WTC11 (cell line): ENCODE measurements at regions not wholly inside any gene's neighbourhood (a gene's known extent, or its start where the extent isn't known, plus 50 kb on each side); places are given as distances from the start of the nearest gene placed in this dataset.

Source experiments
- ATAC-seq: fragments of 200-7000 bp; cut with Tn5 transposase; 2 replicates; pipeline ENCODE4 v1.10.0; 2021; ENCODE audit warnings: mild to moderate bottlenecking, moderate library complexity
- CTCF ChIA-PET: fragments of 300-600 bp; sonication (Branson Sonifier 250); formaldehyde crosslinking; loops from one replicate; lab custom pipeline; 2021; ENCODE audit warnings: antibody characterized with exemption; lab: Charles Lee
- POLR2A ChIA-PET: fragments of 350-600 bp; sonication (Branson Sonifier 250); formaldehyde crosslinking; loops from one replicate; lab custom pipeline; 2021; ENCODE audit warnings: antibody characterized with exemption; lab: Charles Lee
- DNase-seq: peaks from one replicate; pipeline ENCODE4 v3.0.0; 2021; ENCODE audit warnings: low spot score
- H3K27ac Mint-ChIP-seq: 2 replicates; pipeline ENCODE4 v1.8.0; 2021; ENCODE audit warnings: mixed read lengths
- H3K27me3 Mint-ChIP-seq: 2 replicates; pipeline ENCODE4 v1.8.0; 2021; ENCODE audit warnings: low read depth, mild to moderate bottlenecking, moderate library complexity, mixed read lengths
- H3K36me3 Mint-ChIP-seq: 2 replicates; pipeline ENCODE4 v1.8.0; 2021; ENCODE audit warnings: mixed read lengths
- H3K4me1 Mint-ChIP-seq: 2 replicates; pipeline ENCODE4 v1.8.0; 2022; ENCODE audit warnings: mixed read lengths
- H3K4me3 Mint-ChIP-seq: 2 replicates; pipeline ENCODE4 v1.8.0; 2021; ENCODE audit warnings: mild to moderate bottlenecking, moderate library complexity, mixed read lengths
- H3K9me3 Mint-ChIP-seq: 2 replicates; pipeline ENCODE4 v1.8.0; 2021; ENCODE audit warnings: mixed read lengths
- ATF1 ChIP-seq: sonication (generic); formaldehyde crosslinking; IDR thresholded peaks from 2 replicates; pipeline ENCODE4 v1.8.1; 2023; ENCODE audit warnings: mild to moderate bottlenecking, moderate library complexity, missing genetic modification reagents
- CREB1 ChIP-seq: sonication (generic); formaldehyde crosslinking; IDR thresholded peaks from 2 replicates; pipeline ENCODE4 v1.8.0; 2023; ENCODE audit warnings: mild to moderate bottlenecking, missing genetic modification reagents
- FOXK1 ChIP-seq: sonication (generic); formaldehyde crosslinking; IDR thresholded peaks from 2 replicates; pipeline ENCODE4 v1.8.0; 2022; ENCODE audit warnings: mild to moderate bottlenecking, moderate library complexity, missing genetic modification reagents
- NFE2L1 ChIP-seq: sonication (generic); formaldehyde crosslinking; IDR thresholded peaks from 2 replicates; pipeline ENCODE4 v1.8.1; 2023; ENCODE audit warnings: missing genetic modification reagents
- NFYB ChIP-seq: sonication (generic); formaldehyde crosslinking; conservative IDR thresholded peaks from 2 replicates; pipeline ENCODE4 v1.8.0; 2022; ENCODE audit warnings: low read depth, missing genetic modification reagents
- SMAD4 ChIP-seq: sonication (generic); formaldehyde crosslinking; IDR thresholded peaks from 2 replicates; pipeline ENCODE4 v1.8.0; 2022; ENCODE audit warnings: mild to moderate bottlenecking, missing genetic modification reagents
- SP1 ChIP-seq: sonication (generic); formaldehyde crosslinking; conservative IDR thresholded peaks from 2 replicates; pipeline ENCODE4 v1.8.1; 2022; ENCODE audit warnings: missing genetic modification reagents
- ZNF138 ChIP-seq: sonication (generic); formaldehyde crosslinking; conservative IDR thresholded peaks from 2 replicates; pipeline ENCODE4 v1.8.1; 2022; ENCODE audit warnings: mild to moderate bottlenecking, moderate library complexity, missing genetic modification reagents
- ZNF263 ChIP-seq: sonication (generic); formaldehyde crosslinking; IDR thresholded peaks from 2 replicates; pipeline ENCODE4 v1.8.1; 2022; ENCODE audit warnings: low read depth, mild to moderate bottlenecking, moderate library complexity, missing genetic modification reagents
- ZNF671 ChIP-seq: fragments of 250-450 bp; sonication (Bioruptor Pico); IDR thresholded peaks from 2 replicates; pipeline ENCODE4 v1.8.0; 2021; ENCODE audit warnings: mild to moderate bottlenecking
- TF ChIP-seq, protein P1 (sequence below): sonication (generic); formaldehyde crosslinking; conservative IDR thresholded peaks from 2 replicates; pipeline ENCODE4 v1.8.1; 2023; ENCODE audit warnings: mild to moderate bottlenecking, low read depth, missing genetic modification reagents, moderate library complexity
- TF ChIP-seq, protein P2 (sequence below): fragments of 250-450 bp; sonication (Bioruptor Pico); IDR thresholded peaks from 2 replicates; pipeline ENCODE4 v1.9.0; 2021; ENCODE audit warnings: mild to moderate bottlenecking, borderline replicate concordance
- TF ChIP-seq, protein P3 (sequence below): sonication (generic); formaldehyde crosslinking; IDR thresholded peaks from 2 replicates; pipeline ENCODE4 v1.8.1; 2022; ENCODE audit warnings: low read depth, missing genetic modification reagents, borderline replicate concordance
- TF ChIP-seq, protein P4 (sequence below): fragments of 250-450 bp; sonication (Bioruptor Pico); IDR thresholded peaks from 2 replicates; pipeline ENCODE4 v2.1.2; 2022; ENCODE audit warnings: mild to moderate bottlenecking, moderate library complexity
- TF ChIP-seq, protein P5 (sequence below): fragments of 250-450 bp; sonication (Bioruptor Pico); IDR thresholded peaks from 2 replicates; pipeline ENCODE4 v1.9.0; 2021; ENCODE audit warnings: mild to moderate bottlenecking
- TF ChIP-seq, protein P6 (sequence below): sonication (generic); formaldehyde crosslinking; IDR thresholded peaks from 2 replicates; pipeline ENCODE4 v1.8.1; 2023; ENCODE audit warnings: mild to moderate bottlenecking, missing genetic modification reagents
- TF ChIP-seq, protein P7 (sequence below): sonication (generic); formaldehyde crosslinking; IDR thresholded peaks from 2 replicates; pipeline ENCODE4 v1.8.1; 2023; ENCODE audit warnings: mild to moderate bottlenecking, missing genetic modification reagents, borderline replicate concordance
- TF ChIP-seq, protein P8 (sequence below): sonication (generic); formaldehyde crosslinking; IDR thresholded peaks from 2 replicates; pipeline ENCODE4 v1.8.1; 2022; ENCODE audit warnings: missing genetic modification reagents, borderline replicate concordance
- TF ChIP-seq, protein P9 (sequence below): sonication (generic); formaldehyde crosslinking; IDR thresholded peaks from 2 replicates; pipeline ENCODE4 v1.8.1; 2022; ENCODE audit warnings: low read depth, mild to moderate bottlenecking, moderate library complexity, missing genetic modification reagents, borderline replicate concordance

DNA sequence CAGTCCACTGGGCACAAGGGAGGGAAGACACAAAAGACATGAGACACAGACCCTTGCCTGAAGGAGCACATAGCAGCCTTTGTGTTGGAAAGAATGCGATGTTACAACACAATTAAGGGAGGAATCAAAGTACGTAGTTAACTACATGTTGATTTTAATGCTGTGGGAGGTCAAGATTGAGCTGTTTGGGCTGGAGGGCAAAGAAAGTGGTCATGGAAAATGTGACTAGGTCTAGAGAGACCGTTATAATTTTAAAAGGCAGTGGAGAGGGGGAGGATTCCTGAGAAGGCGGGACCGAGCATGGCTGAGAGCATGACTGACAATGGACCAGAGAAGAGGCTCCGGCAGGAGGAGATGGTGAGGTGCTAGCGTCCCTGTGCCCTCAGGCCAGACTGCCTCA, 111.8 kb upstream of the ATP1A1 start:
- no peaks in the 10 kb centered on the region for H3K9me3 Mint-ChIP-seq
- no peak overlapping the region for H3K4me3 Mint-ChIP-seq
- H3K27me3 Mint-ChIP-seq: no peaks in the 10 kb centered on the region
- ATAC-seq: peak; percentile 76
- peaks cover 8% of the 10 kb centered on the region for H3K4me1 Mint-ChIP-seq
- H3K27ac Mint-ChIP-seq: no peak overlapping the region
- POLR2A ChIA-PET: no interaction called here
- CTCF ChIA-PET: no interaction called here
- DNase-seq: no peak
- no peaks in the 10 kb centered on the region for H3K36me3 Mint-ChIP-seq
- no peak for TF ChIP-seq FOXK1 (CRISPR knock-in tag)
- TF ChIP-seq, protein P1, sequence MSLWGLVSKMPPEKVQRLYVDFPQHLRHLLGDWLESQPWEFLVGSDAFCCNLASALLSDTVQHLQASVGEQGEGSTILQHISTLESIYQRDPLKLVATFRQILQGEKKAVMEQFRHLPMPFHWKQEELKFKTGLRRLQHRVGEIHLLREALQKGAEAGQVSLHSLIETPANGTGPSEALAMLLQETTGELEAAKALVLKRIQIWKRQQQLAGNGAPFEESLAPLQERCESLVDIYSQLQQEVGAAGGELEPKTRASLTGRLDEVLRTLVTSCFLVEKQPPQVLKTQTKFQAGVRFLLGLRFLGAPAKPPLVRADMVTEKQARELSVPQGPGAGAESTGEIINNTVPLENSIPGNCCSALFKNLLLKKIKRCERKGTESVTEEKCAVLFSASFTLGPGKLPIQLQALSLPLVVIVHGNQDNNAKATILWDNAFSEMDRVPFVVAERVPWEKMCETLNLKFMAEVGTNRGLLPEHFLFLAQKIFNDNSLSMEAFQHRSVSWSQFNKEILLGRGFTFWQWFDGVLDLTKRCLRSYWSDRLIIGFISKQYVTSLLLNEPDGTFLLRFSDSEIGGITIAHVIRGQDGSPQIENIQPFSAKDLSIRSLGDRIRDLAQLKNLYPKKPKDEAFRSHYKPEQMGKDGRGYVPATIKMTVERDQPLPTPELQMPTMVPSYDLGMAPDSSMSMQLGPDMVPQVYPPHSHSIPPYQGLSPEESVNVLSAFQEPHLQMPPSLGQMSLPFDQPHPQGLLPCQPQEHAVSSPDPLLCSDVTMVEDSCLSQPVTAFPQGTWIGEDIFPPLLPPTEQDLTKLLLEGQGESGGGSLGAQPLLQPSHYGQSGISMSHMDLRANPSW (CRISPR knock-in tag): no peak
- no peak for TF ChIP-seq ZNF263 (CRISPR knock-in tag)
- no peak for TF ChIP-seq ZNF138 (CRISPR knock-in tag)
- TF ChIP-seq ZNF671 (CRISPR knock-in tag): no peak
- no peak for TF ChIP-seq ATF1 (CRISPR knock-in tag)
- TF ChIP-seq, protein P2, sequence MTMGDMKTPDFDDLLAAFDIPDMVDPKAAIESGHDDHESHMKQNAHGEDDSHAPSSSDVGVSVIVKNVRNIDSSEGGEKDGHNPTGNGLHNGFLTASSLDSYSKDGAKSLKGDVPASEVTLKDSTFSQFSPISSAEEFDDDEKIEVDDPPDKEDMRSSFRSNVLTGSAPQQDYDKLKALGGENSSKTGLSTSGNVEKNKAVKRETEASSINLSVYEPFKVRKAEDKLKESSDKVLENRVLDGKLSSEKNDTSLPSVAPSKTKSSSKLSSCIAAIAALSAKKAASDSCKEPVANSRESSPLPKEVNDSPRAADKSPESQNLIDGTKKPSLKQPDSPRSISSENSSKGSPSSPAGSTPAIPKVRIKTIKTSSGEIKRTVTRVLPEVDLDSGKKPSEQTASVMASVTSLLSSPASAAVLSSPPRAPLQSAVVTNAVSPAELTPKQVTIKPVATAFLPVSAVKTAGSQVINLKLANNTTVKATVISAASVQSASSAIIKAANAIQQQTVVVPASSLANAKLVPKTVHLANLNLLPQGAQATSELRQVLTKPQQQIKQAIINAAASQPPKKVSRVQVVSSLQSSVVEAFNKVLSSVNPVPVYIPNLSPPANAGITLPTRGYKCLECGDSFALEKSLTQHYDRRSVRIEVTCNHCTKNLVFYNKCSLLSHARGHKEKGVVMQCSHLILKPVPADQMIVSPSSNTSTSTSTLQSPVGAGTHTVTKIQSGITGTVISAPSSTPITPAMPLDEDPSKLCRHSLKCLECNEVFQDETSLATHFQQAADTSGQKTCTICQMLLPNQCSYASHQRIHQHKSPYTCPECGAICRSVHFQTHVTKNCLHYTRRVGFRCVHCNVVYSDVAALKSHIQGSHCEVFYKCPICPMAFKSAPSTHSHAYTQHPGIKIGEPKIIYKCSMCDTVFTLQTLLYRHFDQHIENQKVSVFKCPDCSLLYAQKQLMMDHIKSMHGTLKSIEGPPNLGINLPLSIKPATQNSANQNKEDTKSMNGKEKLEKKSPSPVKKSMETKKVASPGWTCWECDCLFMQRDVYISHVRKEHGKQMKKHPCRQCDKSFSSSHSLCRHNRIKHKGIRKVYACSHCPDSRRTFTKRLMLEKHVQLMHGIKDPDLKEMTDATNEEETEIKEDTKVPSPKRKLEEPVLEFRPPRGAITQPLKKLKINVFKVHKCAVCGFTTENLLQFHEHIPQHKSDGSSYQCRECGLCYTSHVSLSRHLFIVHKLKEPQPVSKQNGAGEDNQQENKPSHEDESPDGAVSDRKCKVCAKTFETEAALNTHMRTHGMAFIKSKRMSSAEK (CRISPR knock-in tag): no peak
- TF ChIP-seq, protein P3, sequence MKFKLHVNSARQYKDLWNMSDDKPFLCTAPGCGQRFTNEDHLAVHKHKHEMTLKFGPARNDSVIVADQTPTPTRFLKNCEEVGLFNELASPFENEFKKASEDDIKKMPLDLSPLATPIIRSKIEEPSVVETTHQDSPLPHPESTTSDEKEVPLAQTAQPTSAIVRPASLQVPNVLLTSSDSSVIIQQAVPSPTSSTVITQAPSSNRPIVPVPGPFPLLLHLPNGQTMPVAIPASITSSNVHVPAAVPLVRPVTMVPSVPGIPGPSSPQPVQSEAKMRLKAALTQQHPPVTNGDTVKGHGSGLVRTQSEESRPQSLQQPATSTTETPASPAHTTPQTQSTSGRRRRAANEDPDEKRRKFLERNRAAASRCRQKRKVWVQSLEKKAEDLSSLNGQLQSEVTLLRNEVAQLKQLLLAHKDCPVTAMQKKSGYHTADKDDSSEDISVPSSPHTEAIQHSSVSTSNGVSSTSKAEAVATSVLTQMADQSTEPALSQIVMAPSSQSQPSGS (CRISPR knock-in tag): no peak
- TF ChIP-seq, protein P4, sequence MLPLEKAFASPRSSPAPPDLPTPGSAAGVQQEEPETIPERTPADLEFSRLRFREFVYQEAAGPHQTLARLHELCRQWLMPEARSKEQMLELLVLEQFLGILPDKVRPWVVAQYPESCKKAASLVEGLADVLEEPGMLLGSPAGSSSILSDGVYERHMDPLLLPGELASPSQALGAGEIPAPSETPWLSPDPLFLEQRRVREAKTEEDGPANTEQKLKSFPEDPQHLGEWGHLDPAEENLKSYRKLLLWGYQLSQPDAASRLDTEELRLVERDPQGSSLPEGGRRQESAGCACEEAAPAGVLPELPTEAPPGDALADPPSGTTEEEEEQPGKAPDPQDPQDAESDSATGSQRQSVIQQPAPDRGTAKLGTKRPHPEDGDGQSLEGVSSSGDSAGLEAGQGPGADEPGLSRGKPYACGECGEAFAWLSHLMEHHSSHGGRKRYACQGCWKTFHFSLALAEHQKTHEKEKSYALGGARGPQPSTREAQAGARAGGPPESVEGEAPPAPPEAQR: no peak
- TF ChIP-seq, protein P5, sequence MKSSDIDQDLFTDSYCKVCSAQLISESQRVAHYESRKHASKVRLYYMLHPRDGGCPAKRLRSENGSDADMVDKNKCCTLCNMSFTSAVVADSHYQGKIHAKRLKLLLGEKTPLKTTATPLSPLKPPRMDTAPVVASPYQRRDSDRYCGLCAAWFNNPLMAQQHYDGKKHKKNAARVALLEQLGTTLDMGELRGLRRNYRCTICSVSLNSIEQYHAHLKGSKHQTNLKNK (CRISPR knock-in tag): no peak
- TF ChIP-seq SP1 (CRISPR knock-in tag): no peak
- no peak for TF ChIP-seq NFE2L1 (CRISPR knock-in tag)
- TF ChIP-seq, protein P6, sequence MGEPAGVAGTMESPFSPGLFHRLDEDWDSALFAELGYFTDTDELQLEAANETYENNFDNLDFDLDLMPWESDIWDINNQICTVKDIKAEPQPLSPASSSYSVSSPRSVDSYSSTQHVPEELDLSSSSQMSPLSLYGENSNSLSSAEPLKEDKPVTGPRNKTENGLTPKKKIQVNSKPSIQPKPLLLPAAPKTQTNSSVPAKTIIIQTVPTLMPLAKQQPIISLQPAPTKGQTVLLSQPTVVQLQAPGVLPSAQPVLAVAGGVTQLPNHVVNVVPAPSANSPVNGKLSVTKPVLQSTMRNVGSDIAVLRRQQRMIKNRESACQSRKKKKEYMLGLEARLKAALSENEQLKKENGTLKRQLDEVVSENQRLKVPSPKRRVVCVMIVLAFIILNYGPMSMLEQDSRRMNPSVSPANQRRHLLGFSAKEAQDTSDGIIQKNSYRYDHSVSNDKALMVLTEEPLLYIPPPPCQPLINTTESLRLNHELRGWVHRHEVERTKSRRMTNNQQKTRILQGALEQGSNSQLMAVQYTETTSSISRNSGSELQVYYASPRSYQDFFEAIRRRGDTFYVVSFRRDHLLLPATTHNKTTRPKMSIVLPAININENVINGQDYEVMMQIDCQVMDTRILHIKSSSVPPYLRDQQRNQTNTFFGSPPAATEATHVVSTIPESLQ: no peak
- no peak for TF ChIP-seq CREB1 (CRISPR knock-in tag)
- TF ChIP-seq, protein P7, sequence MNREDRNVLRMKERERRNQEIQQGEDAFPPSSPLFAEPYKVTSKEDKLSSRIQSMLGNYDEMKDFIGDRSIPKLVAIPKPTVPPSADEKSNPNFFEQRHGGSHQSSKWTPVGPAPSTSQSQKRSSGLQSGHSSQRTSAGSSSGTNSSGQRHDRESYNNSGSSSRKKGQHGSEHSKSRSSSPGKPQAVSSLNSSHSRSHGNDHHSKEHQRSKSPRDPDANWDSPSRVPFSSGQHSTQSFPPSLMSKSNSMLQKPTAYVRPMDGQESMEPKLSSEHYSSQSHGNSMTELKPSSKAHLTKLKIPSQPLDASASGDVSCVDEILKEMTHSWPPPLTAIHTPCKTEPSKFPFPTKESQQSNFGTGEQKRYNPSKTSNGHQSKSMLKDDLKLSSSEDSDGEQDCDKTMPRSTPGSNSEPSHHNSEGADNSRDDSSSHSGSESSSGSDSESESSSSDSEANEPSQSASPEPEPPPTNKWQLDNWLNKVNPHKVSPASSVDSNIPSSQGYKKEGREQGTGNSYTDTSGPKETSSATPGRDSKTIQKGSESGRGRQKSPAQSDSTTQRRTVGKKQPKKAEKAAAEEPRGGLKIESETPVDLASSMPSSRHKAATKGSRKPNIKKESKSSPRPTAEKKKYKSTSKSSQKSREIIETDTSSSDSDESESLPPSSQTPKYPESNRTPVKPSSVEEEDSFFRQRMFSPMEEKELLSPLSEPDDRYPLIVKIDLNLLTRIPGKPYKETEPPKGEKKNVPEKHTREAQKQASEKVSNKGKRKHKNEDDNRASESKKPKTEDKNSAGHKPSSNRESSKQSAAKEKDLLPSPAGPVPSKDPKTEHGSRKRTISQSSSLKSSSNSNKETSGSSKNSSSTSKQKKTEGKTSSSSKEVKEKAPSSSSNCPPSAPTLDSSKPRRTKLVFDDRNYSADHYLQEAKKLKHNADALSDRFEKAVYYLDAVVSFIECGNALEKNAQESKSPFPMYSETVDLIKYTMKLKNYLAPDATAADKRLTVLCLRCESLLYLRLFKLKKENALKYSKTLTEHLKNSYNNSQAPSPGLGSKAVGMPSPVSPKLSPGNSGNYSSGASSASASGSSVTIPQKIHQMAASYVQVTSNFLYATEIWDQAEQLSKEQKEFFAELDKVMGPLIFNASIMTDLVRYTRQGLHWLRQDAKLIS (CRISPR knock-in tag): no peak
- no peak for TF ChIP-seq NFYB
- TF ChIP-seq, protein P8, sequence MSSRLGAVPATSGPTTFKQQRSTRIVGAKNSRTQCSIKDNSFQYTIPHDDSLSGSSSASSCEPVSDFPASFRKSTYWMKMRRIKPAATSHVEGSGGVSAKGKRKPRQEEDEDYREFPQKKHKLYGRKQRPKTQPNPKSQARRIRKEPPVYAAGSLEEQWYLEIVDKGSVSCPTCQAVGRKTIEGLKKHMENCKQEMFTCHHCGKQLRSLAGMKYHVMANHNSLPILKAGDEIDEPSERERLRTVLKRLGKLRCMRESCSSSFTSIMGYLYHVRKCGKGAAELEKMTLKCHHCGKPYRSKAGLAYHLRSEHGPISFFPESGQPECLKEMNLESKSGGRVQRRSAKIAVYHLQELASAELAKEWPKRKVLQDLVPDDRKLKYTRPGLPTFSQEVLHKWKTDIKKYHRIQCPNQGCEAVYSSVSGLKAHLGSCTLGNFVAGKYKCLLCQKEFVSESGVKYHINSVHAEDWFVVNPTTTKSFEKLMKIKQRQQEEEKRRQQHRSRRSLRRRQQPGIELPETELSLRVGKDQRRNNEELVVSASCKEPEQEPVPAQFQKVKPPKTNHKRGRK (CRISPR knock-in tag): no peak
- TF ChIP-seq, protein P9, sequence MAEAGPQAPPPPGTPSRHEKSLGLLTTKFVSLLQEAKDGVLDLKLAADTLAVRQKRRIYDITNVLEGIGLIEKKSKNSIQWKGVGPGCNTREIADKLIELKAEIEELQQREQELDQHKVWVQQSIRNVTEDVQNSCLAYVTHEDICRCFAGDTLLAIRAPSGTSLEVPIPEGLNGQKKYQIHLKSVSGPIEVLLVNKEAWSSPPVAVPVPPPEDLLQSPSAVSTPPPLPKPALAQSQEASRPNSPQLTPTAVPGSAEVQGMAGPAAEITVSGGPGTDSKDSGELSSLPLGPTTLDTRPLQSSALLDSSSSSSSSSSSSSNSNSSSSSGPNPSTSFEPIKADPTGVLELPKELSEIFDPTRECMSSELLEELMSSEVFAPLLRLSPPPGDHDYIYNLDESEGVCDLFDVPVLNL (CRISPR knock-in tag): no peak
- no peak for TF ChIP-seq SMAD4 (CRISPR knock-in tag)
